NB4 (cell line): ENCODE measurements at regions not wholly inside any gene's neighbourhood (a gene's known extent, or its start where the extent isn't known, plus 50 kb on each side); places are given as distances from the start of the nearest gene placed in this dataset.

ENCODE experiments used
- MYC ChIP-seq: IDR thresholded peaks from 2 replicates; pipeline ENCODE4 v1.6.1; 2011; ENCODE audit warnings: low read depth, low read length
- POLR2A ChIP-seq: IDR thresholded peaks from 2 replicates; pipeline ENCODE4 v1.6.1; 2011; ENCODE audit warnings: mild to moderate bottlenecking; ENCODE audit not compliant: insufficient read length; ENCODE audit errors: extremely low read depth
- TF ChIP-seq, protein P1 (sequence below): IDR thresholded peaks from one replicate; pipeline ENCODE4 v1.5.1; 2012; ENCODE audit warnings: low read depth, low read length
- TF ChIP-seq, protein P2 (sequence below): IDR thresholded peaks from 2 replicates; pipeline ENCODE4 v1.6.1; 2011; ENCODE audit warnings: low read depth, low read length

GRCh38 chr10:52877451-52877850, 104.9 kb upstream of the MBL2 start:
- TF ChIP-seq, protein P1, sequence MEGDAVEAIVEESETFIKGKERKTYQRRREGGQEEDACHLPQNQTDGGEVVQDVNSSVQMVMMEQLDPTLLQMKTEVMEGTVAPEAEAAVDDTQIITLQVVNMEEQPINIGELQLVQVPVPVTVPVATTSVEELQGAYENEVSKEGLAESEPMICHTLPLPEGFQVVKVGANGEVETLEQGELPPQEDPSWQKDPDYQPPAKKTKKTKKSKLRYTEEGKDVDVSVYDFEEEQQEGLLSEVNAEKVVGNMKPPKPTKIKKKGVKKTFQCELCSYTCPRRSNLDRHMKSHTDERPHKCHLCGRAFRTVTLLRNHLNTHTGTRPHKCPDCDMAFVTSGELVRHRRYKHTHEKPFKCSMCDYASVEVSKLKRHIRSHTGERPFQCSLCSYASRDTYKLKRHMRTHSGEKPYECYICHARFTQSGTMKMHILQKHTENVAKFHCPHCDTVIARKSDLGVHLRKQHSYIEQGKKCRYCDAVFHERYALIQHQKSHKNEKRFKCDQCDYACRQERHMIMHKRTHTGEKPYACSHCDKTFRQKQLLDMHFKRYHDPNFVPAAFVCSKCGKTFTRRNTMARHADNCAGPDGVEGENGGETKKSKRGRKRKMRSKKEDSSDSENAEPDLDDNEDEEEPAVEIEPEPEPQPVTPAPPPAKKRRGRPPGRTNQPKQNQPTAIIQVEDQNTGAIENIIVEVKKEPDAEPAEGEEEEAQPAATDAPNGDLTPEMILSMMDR, result no peak
- TF ChIP-seq, protein P2, sequence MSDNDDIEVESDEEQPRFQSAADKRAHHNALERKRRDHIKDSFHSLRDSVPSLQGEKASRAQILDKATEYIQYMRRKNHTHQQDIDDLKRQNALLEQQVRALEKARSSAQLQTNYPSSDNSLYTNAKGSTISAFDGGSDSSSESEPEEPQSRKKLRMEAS, result no peak
- TF ChIP-seq POLR2A (no peak), MYC (no peak)
